GM15510 (cell line): ENCODE measurements at regions not wholly inside any gene's neighbourhood (a gene's known extent, or its start where the extent isn't known, plus 50 kb on each side); places are given as distances from the start of the nearest gene placed in this dataset.

Experiments
- POLR2A ChIP-seq: IDR thresholded peaks from 3 replicates; pipeline ENCODE4 v1.6.1; 2011; ENCODE audit warnings: borderline replicate concordance; ENCODE audit not compliant: insufficient read length; ENCODE audit errors: extremely low read depth

DNA sequence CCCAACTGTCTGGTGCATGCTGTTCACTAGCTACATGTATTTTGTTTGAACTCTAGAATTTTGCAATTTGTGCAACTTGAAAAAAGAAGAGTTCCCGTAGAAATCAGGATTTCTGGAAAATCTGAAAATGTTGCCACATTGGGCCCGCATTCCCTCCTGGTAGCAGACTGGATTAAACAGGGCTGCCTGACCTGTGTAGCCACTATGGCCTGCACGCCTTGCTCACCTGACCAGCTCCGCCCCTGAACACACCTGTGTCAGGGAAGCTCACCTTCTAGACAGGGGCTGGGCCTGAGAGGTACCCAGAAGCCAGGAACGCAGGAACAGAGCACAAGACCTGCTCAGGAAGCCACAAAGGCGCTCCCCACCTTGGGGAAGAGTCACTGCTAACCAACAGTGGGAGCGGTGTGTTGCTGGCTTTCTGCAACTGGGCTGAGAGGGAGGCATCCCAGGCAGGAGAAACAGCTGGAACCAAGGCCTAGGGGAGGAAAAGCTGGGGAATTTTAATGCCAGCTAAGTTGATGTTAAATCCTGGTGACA lies 106.5 kb downstream of the UQCRFS1 start:
- TF ChIP-seq POLR2A: no peak

DNA sequence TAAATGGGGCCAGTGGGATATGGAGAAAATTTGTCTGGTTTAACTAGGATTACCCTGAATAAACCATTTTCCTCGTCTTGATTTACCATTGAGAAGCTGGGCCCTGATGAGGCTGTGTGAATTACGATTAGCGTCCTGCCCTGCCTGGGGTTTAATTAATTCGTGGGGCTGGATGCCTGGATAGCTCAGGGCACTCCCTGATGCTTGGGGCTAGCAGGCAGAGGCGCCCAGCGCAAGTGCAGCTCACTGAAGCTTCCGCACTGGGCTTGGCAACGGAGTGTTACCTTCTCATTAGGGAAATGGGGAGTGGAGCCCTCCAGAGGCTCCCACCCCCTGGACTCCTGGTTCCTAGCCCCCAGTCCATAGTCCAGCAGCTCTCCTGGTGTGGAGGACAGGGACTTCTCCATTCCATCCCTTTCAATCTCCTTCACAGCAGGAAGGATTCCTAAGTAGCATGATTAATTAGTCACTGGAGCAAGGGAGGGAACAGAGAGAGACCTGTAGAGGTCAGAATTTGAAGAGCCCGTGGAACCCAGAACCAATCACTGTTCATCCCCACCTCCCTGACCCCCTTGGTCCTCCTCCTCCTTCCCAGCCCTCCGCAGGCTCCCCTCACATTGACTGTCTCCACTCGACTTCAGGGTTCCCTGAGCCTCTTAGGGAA lies 107.2 kb downstream of the UQCRFS1 start:
- no peak for TF ChIP-seq POLR2A

- TF ChIP-seq POLR2A: no peak
These were observed 108.2 kb downstream of the UQCRFS1 start for GRCh38 chr19:29104605-29105241.

- no peak for TF ChIP-seq POLR2A
These were observed 114.0 kb downstream of the UQCRFS1 start for GRCh38 chr19:29098863-29099481.

DNA sequence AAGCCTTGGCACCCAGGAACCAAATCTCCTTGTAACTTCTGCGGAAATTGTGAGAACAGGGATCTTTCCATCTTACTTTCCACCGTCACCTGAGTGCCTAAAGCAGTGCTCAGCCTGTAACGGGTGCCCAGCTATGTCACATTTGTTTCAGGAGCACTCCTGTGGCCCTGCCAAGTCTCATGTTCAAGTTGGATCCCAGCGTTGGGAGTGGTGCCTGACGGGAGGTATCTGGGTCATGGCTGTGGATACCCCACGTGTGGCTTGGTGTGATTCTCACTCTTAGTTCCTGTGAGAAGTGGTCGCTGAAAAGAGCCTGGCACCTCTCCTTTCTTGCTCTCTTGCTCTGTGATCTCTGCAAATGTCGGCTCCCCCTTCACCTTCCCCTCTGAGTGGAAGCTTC lies 114.9 kb downstream of the UQCRFS1 start:
- TF ChIP-seq POLR2A: no peak

DNA sequence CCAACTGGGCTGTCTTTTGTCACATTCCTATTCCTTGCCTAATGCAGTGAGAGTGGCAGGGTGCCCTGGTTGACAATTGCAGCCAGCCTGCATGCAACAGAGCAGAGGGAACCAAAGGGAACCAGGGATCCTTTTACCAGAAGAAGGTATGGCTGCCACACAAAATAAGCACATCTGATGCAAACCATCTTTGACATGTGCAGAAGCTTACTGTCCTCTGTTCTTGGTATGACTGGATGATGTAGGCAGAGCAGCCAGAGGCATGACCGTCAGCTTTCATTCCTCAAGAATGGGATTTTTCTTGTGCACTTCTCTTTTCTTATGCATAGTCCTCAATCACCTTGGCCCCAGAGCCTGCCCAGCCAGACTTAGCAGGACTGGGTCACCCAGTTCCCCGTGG lies 116.1 kb downstream of the UQCRFS1 start:
- TF ChIP-seq POLR2A: no peak

DNA sequence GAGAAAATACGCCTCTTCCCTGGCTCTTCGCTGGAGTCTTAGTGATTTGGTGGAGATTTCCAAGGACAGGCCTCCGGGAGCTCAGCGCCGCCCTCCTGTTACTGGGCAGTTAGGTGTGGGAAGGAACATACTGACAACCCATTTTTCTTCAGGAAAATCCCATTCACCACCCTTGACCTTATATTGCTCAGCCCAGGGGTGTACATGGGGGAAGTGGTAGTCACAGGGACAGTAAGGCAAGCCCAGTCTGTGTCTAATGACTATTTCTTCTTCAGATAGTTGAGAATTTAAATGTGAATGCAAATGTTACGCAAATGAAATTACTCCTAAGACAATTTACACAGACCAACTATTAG lies 119.4 kb downstream of the UQCRFS1 start:
- no peak for TF ChIP-seq POLR2A

DNA sequence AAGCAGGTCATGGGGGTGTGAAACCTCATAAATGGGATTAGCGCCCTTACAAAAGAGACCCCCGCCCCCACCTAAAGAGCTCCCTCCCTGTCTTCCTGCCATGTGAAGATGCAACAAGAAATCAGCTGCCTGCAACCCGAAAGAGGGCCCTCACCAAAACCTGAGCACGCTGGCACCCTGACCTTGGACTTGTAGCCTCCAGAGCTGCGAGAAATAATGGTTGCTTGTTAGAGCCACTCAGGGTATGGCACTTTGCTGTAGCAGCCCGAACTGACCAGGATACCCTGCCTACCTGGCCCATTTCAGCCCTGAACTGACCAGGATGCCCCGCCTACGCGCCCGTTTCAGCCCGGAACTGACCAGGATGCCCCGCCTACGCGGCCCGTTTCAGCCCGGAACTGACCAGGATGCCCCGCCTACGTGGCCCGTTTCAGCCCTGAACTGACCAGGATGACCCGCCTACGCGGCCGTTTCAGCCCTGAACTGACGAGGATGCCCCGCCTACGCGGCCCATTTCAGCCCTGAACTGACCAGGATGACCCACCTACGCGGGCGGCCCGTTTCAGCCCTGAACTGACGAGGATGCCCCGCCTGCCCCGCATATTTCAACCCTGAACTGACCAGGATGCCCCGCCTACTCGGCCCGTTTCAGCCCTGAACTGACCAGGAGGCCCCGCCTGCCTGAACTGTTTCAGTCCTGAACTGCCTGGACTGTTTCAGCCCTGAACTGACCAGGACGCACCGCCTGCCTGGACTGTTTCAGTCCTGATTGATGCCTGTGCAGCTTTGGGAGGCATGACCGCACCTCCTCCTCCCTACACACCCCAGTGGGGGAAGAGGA lies 120.0 kb downstream of the UQCRFS1 start:
- TF ChIP-seq POLR2A: no peak

DNA sequence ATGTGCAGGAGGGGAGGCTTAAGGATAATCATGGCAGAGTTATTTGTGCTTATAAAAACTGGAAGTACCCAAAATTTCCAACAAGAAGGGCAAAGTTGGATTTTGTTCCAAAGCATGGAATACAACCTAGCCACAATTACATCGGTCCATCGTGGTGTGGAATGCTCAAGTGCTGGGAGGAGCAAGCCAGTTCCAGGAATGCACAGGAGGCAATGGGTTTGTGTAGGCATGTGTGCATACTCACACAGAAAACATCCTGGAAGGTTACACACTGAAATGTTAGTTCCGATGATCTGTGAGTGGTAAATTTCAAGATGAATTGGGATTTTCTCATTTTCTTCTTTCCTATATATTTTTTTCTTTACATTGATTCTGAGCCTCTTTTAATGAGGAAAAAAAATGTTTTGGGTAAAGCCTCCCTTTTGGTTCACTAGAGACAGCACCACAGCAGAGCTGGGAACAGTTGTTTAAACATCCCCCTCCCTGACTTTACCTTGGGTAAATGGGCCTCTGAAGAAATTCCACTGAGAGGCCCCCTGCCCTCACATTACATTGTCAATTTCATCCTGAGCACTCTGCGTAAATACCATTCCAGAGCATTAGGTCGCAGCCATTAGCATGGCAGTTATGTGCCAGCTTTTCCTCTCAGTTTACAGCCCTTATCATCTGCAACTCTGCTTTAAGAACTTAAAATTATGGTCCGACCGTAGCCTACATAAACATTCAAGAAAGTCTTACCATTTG lies 122.0 kb downstream of the UQCRFS1 start:
- TF ChIP-seq POLR2A: no peak

DNA sequence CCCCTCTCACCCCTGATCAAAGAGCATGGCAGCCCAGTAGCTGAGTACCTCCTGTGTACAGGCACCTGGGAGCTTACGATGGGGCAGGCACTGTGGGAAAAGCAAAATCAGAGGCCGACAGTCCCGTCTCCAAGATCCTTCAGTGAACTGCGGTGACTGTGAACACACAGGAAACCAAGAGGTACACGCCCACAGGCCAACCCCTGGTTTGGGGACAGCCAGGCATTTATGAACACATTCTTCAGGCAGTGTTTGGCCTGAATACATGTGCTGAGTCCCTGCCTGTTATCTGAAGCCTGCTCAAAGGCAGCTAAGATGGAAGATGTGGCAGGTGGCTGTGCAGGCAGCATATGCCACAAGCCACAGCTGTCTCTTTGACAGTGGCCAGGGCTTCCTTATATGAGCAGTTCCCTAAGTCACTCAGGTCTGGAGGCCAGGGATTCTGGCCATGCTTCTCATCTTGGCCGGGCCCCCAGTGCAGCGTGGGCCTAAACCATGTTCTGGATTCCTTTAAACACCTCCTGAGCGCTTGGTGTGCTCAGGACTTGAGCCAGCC lies 123.6 kb downstream of the UQCRFS1 start:
- no peak for TF ChIP-seq POLR2A

DNA sequence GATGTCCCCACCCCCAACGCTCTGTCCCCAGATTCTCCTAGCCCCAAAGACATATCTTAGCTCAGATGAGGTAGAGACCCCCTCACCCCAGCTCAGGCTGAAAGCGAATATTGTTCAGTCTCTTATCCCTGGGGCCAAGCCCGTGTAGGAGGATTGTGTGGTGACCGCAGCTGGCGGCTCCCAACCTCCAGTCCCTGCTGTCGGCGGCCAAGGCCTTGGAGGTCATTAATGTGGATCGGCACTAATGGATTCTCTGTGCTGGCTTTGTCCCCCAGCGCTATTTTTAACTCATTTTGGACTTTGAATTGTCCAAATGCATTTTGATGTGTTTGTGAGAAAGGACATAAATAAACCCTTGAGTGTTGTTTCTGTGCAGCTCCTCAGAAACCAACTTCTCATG lies 124.2 kb downstream of the UQCRFS1 start:
- TF ChIP-seq POLR2A: no peak

DNA sequence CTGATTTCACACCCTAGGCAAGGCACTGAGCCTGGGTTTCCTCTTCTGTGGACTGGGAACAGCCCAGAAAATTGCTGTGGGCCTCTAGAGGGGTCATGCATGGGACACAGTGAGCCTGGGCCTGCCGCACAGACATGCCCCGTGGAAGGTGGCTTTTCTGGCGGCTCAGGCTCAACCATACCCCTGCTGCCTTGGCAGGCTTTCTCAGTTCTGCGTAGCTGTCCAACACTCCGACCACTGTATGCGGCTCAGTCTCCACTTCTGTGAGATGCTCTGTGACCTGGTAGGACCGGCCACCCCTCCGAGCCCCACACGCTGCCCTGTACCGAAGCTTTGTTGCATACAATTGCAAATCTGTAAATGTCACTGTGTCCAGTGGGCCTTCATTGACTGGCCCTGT lies 126.3 kb downstream of the UQCRFS1 start:
- TF ChIP-seq POLR2A: no peak

DNA sequence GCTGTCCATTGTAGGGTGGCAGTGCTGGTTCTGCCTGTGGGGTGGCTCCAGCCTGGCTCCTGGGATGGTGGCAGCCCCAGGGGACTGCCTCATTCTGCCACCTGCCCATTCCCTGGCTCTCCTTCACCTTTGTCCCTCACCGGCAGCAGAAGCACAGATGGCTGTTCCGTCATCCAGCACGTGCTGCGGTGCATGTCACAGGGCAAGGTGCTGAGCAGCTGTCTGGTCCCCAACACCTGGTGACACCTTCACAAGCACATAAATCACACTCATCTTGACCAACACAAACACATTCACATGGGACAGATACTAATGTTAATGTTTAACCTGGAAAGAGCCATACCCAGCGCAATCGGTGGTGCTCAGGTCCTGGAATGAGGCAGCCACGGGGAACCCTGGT lies 126.8 kb downstream of the UQCRFS1 start:
- TF ChIP-seq POLR2A: no peak

DNA sequence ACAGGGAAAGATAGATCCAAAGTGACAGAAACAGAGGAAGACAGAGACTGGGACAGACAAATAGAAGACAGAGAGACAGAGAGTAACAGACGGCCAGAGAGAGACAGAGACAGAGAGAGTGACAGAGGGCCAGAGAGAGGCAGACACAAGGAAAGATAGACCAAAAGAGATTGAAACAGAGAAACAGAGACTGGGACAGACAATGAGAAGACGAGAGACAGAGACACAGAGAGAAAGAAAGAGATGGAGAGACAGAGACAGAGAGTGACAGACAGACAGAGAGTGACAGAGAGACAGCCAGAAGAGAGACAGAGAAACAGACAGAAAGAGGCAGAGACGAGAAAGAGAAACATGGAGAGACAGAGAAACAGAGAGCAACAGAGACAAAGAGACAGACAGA lies 127.3 kb downstream of the UQCRFS1 start:
- TF ChIP-seq POLR2A: no peak
